GM12878 (cell line): ENCODE measurements at regions not wholly inside any gene's neighbourhood (a gene's known extent, or its start where the extent isn't known, plus 50 kb on each side); places are given as distances from the start of the nearest gene placed in this dataset.

Source experiments
- ATAC-seq: fragments of 200-7000 bp; cut with Tn5 transposase; 3 replicates; pipeline ENCODE4 v1.9.1; 2020; ENCODE audit warnings: mild to moderate bottlenecking, moderate library complexity
- BruUV-seq: library from RNA; stranded (reverse); fragments of 400-500 nt; replicated peaks from 2 replicates; lab custom pipeline; 2021; lab: Mats Ljungman, UMichigan
- CTCF ChIA-PET: fragments of 300-600 bp; sonication (Branson Sonifier 250); formaldehyde crosslinking; extraction: SDS; loops from one replicate; lab custom pipeline; 2021; ENCODE audit warnings: inconsistent platforms; lab: Yijun Ruan, JAX
- POLR2A ChIA-PET: fragments of 350-600 bp; formaldehyde crosslinking; extraction: SDS; loops from one replicate; lab custom pipeline; 2021; ENCODE audit warnings: inconsistent platforms; lab: Charles Lee
- RAD21 ChIA-PET: fragments of 300-600 bp; sonication (Branson Sonifier 250); formaldehyde crosslinking; loops from one replicate; lab custom pipeline; 2023; ENCODE audit warnings: antibody characterized with exemption; ENCODE audit not compliant: unreplicated experiment; lab: Charles Lee
- SMC1A ChIA-PET: fragments of 300-600 bp; sonication (Branson Sonifier 250); formaldehyde crosslinking; loops from one replicate; lab custom pipeline; 2023; ENCODE audit not compliant: unreplicated experiment, uncharacterized antibody; lab: Charles Lee
- DNase-seq: peaks from one replicate; pipeline ENCODE4 v3.0.0-alpha.2; 2011; ENCODE audit warnings: low read depth, low spot score
- FAIRE-seq: peaks from 3 replicates; lab custom pipeline; 2011; peaks lifted over from hg19 to GRCh38; lab: Jason Lieb, UNC
- H2AFZ ChIP-seq: 2 replicates; pipeline ENCODE4 v1.6.0; 2011; ENCODE audit warnings: low read depth, low read length, control low read depth; ENCODE audit not compliant: control insufficient read depth
- H3K27ac ChIP-seq: 2 replicates; pipeline ENCODE4 v1.5.1; 2011; ENCODE audit warnings: control low read depth; ENCODE audit not compliant: control insufficient read depth, insufficient read depth
- H3K27me3 ChIP-seq, 2 experiments: replicated peaks in 1 of 2; 2 replicates each; pipeline versions ENCODE4 v1.6.0 to v1.6.1; 2011; ENCODE audit warnings: low read length in 1 of 2; ENCODE audit not compliant: control insufficient read depth in 2 of 2, insufficient read depth in 2 of 2
- H3K36me3 ChIP-seq, 2 experiments: 2 replicates each; pipeline ENCODE4 v1.5.1; 2011; ENCODE audit warnings: low read length in 1 of 2; ENCODE audit not compliant: control insufficient read depth in 2 of 2, insufficient read depth in 2 of 2
- H3K4me1 ChIP-seq: 2 replicates; pipeline ENCODE4 v1.6.1; 2011; ENCODE audit warnings: mild to moderate bottlenecking, low read length, moderate library complexity, mixed read lengths; ENCODE audit not compliant: control insufficient read depth, insufficient read depth
- H3K4me2 ChIP-seq: 2 replicates; pipeline ENCODE4 v1.6.0; 2011; ENCODE audit warnings: control low read depth; ENCODE audit not compliant: control insufficient read depth, insufficient read depth
- H3K4me3 ChIP-seq: fragments of 200-600 bp; sonication (generic); 2 replicates; pipeline ENCODE4 v1.5.1; 2016
- H3K79me2 ChIP-seq: 2 replicates; pipeline ENCODE4 v1.6.0; 2011; ENCODE audit warnings: low read length; ENCODE audit not compliant: control insufficient read depth, insufficient read depth
- H3K9ac ChIP-seq: 2 replicates; pipeline ENCODE4 v1.8.0; 2011; ENCODE audit warnings: low read length, control low read depth, mixed read lengths; ENCODE audit not compliant: control insufficient read depth, insufficient read depth
- H3K9me3 ChIP-seq: replicated peaks from 3 replicates; pipeline ENCODE4 v1.5.1; 2011; ENCODE audit warnings: mild to moderate bottlenecking, low read length; ENCODE audit not compliant: control insufficient read depth, insufficient read depth
- H4K20me1 ChIP-seq: 2 replicates; pipeline ENCODE4 v1.6.0; 2011; ENCODE audit not compliant: control insufficient read depth, insufficient read depth
- BHLHE40 ChIP-seq, 2 experiments: fragments of 450-650 bp in 1 of 2; IDR thresholded peaks; 2 replicates each; pipeline ENCODE4 v1.6.1; 2011 to 2017; ENCODE audit warnings: low read depth in 2 of 2, borderline replicate concordance in 1 of 2, improper control_type of control experiment in 1 of 2, low read length in 1 of 2, mild to moderate bottlenecking in 1 of 2
- CBFB ChIP-seq: IDR thresholded peaks from 2 replicates; pipeline ENCODE4 v1.6.1; 2016; ENCODE audit warnings: antibody characterized with exemption, low read depth
- CBX5 ChIP-seq: sonication (generic); IDR thresholded peaks from 2 replicates; pipeline ENCODE4 v1.6.1; 2016; ENCODE audit warnings: low read depth, moderate library complexity, mild to moderate bottlenecking, inconsistent platforms
- REST ChIP-seq: IDR thresholded peaks from 2 replicates; pipeline ENCODE4 v1.6.1; 2012; ENCODE audit warnings: mild to moderate bottlenecking, low read depth, low read length
- STAT1 ChIP-seq: fragments of 450-650 bp; conservative IDR thresholded peaks from 2 replicates; pipeline ENCODE4 v1.6.1; 2014; ENCODE audit warnings: antibody characterized with exemption, mild to moderate bottlenecking
- TARDBP ChIP-seq: IDR thresholded peaks from 2 replicates; pipeline ENCODE4 v1.6.1; 2016; ENCODE audit warnings: borderline replicate concordance
- ZBTB33 ChIP-seq: fragments of 450-650 bp; IDR thresholded peaks from 2 replicates; pipeline ENCODE4 v1.6.1; 2017; ENCODE audit warnings: mild to moderate bottlenecking
- ZNF274 ChIP-seq: IDR thresholded peaks from one replicate; pipeline ENCODE4 v1.8.0; 2011; ENCODE audit not compliant: insufficient read length, insufficient read depth
- ZSCAN29 ChIP-seq: fragments of 450-650 bp; IDR thresholded peaks from 2 replicates; pipeline ENCODE4 v1.6.1; 2017; ENCODE audit warnings: mild to moderate bottlenecking, moderate library complexity
- WGBS: methylation state at CpG from one replicate; pipeline ENCODE4 v1.1.6; 2016; ENCODE audit warnings: low lambda C conversion rate; ENCODE audit not compliant: insufficient replicate concordance, insufficient coverage; ENCODE audit errors: missing lambda C conversion rate; 5-methylcytosine and 5-hydroxymethylcytosine counted together
- in situ Hi-C: fragments of 300-500 bp; cut with MboI; formaldehyde crosslinking; loops from 9 replicates; pipeline ENCODE4 v1.14.3; 2018; ENCODE audit warnings: mixed read lengths
- intact Hi-C: fragments of 100-400 bp; cut with micrococcal nuclease; formaldehyde crosslinking; loops from one replicate; pipeline ENCODE4 v1.14.2; 2022; ENCODE audit not compliant: unreplicated experiment
- TF ChIP-seq, protein P1 (sequence below): IDR thresholded peaks from 2 replicates; pipeline ENCODE4 v1.6.1; 2011; ENCODE audit warnings: low read depth, low read length, improper control_type of control experiment, borderline replicate concordance
- TF ChIP-seq, protein P2 (sequence below): IDR thresholded peaks from 2 replicates; pipeline ENCODE4 v1.6.1; 2012; ENCODE audit warnings: low read depth, low read length, improper control_type of control experiment

DNA sequence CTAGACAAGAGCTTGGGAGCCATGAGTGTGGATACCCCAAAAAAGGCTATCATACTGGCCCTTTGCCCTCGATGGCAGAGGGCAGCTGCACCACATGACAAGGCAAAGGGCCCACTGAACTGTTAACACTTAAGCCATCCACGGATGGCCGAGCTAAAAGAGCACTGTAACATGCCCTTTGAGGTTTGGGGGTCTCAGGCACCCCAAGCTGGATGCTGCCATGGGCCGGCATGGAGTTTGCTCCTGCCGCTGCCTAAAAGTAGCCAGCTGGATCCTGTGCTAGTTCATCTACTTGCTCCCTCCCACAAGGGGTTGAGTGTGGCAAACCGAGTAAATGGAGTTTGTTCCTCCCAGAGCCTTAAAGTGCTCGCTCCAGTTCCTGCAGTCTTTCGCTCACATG lies 383.2 kb upstream of the LRRC4C start:
- Histone ChIP-seq H3K9me3 (no peaks in the 10 kb centered on the region), H3K4me2 (no peak overlapping the region), H3K79me2 (no peaks in the 10 kb centered on the region), H3K27ac (no peak overlapping the region), H3K36me3 (no peaks in the 10 kb centered on the region), H3K27me3 (no peaks in the 10 kb centered on the region), H3K9ac (no peak overlapping the region), H3K4me1 (no peaks in the 10 kb centered on the region), H4K20me1 (no peaks in the 10 kb centered on the region), H2AFZ (no peak overlapping the region), H3K4me3 (no peak overlapping the region)
- intact Hi-C loops (no loop called here), in situ Hi-C loops (no loop called here)
- no peak for DNase-seq
- POLR2A ChIA-PET = no interaction called here
- WGBS = 24% methylated on average over 8 of the region's 8 CpGs
- RAD21 ChIA-PET = no interaction called here
- BruUV-seq = no TSS peak
- no peak for FAIRE-seq
- SMC1A ChIA-PET = no interaction called here
- CTCF ChIA-PET = no interaction called here
- TF ChIP-seq ZBTB33 = no peak
- TF ChIP-seq ZNF274 = no peak
- TF ChIP-seq REST = no peak
- TF ChIP-seq ZSCAN29 = no peak
- TF ChIP-seq BHLHE40 (IDR thresholded peaks at IDR 0.05; ENCODE audit: borderline replicate concordance in 1 of 2, low read depth in 2 of 2, low read length in 1 of 2) = no peak
- TF ChIP-seq, protein P1, sequence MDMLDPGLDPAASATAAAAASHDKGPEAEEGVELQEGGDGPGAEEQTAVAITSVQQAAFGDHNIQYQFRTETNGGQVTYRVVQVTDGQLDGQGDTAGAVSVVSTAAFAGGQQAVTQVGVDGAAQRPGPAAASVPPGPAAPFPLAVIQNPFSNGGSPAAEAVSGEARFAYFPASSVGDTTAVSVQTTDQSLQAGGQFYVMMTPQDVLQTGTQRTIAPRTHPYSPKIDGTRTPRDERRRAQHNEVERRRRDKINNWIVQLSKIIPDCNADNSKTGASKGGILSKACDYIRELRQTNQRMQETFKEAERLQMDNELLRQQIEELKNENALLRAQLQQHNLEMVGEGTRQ = no peak
- TF ChIP-seq CBX5 = no peak
- TF ChIP-seq, protein P2, sequence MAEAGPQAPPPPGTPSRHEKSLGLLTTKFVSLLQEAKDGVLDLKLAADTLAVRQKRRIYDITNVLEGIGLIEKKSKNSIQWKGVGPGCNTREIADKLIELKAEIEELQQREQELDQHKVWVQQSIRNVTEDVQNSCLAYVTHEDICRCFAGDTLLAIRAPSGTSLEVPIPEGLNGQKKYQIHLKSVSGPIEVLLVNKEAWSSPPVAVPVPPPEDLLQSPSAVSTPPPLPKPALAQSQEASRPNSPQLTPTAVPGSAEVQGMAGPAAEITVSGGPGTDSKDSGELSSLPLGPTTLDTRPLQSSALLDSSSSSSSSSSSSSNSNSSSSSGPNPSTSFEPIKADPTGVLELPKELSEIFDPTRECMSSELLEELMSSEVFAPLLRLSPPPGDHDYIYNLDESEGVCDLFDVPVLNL = no peak
- no peak for TF ChIP-seq CBFB
- TF ChIP-seq STAT1 = no peak
- no peak for TF ChIP-seq TARDBP
- ATAC-seq = no peak
